HEK293 (cell line): ENCODE measurements at regions not wholly inside any gene's neighbourhood (a gene's known extent, or its start where the extent isn't known, plus 50 kb on each side); places are given as distances from the start of the nearest gene placed in this dataset.

Source experiments
- SALL2 ChIP-seq: fragments of 450-650 bp; formaldehyde crosslinking; IDR thresholded peaks from 2 replicates; pipeline ENCODE4 v1.5.0; 2017; ENCODE audit warnings: missing biosample characterization, mild to moderate bottlenecking, missing genetic modification characterization, borderline replicate concordance
- ZNF132 ChIP-seq: fragments of 450-650 bp; formaldehyde crosslinking; IDR thresholded peaks from 2 replicates; pipeline ENCODE4 v1.5.1; 2017; ENCODE audit warnings: missing biosample characterization, missing genetic modification characterization, borderline replicate concordance
- ZNF48 ChIP-seq: fragments of 450-650 bp; formaldehyde crosslinking; IDR thresholded peaks from 2 replicates; pipeline ENCODE4 v1.5.1; 2016; ENCODE audit warnings: missing biosample characterization, missing genetic modification characterization
- ZNF776 ChIP-seq: fragments of 450-650 bp; formaldehyde crosslinking; IDR thresholded peaks from 2 replicates; pipeline ENCODE4 v1.5.0; 2017; ENCODE audit warnings: missing biosample characterization, missing genetic modification characterization, borderline replicate concordance
- TF ChIP-seq, protein P1 (sequence below): fragments of 450-650 bp; formaldehyde crosslinking; IDR thresholded peaks from 2 replicates; pipeline ENCODE4 v1.5.1; 2016; ENCODE audit warnings: missing biosample characterization, missing genetic modification characterization
- TF ChIP-seq, protein P2 (sequence below): fragments of 450-650 bp; formaldehyde crosslinking; conservative IDR thresholded peaks from 2 replicates; pipeline ENCODE4 v1.5.1; 2016; ENCODE audit warnings: low read depth, missing biosample characterization, missing genetic modification characterization
- TF ChIP-seq, protein P3 (sequence below): fragments of 450-650 bp; formaldehyde crosslinking; IDR thresholded peaks from 2 replicates; pipeline ENCODE4 v1.5.1; 2016; ENCODE audit warnings: missing biosample characterization, missing genetic modification characterization

DNA sequence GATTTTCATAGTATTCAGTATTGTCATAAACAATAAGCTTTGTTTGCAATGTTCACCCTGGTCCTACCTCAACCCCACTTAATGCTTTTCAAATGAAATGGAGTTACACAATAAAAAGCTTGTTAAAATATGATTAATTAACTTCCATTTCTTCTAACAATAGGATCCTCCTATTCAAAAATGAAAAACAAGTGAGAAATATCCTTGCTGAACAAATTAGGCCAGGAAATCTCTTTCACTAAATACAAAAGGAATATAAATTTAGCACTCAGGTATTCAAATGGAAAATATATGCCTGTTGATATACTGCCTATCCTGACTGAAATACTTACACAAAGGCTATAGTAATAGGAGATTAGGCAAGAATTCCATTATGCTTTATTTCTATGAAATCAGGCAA lies 323.4 kb upstream of the GRM3 start:
- no peak for TF ChIP-seq ZNF132 (tag by site-specific recombination)
- TF ChIP-seq, protein P1, sequence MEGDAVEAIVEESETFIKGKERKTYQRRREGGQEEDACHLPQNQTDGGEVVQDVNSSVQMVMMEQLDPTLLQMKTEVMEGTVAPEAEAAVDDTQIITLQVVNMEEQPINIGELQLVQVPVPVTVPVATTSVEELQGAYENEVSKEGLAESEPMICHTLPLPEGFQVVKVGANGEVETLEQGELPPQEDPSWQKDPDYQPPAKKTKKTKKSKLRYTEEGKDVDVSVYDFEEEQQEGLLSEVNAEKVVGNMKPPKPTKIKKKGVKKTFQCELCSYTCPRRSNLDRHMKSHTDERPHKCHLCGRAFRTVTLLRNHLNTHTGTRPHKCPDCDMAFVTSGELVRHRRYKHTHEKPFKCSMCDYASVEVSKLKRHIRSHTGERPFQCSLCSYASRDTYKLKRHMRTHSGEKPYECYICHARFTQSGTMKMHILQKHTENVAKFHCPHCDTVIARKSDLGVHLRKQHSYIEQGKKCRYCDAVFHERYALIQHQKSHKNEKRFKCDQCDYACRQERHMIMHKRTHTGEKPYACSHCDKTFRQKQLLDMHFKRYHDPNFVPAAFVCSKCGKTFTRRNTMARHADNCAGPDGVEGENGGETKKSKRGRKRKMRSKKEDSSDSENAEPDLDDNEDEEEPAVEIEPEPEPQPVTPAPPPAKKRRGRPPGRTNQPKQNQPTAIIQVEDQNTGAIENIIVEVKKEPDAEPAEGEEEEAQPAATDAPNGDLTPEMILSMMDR (tag by site-specific recombination) = no peak
- TF ChIP-seq, protein P2, sequence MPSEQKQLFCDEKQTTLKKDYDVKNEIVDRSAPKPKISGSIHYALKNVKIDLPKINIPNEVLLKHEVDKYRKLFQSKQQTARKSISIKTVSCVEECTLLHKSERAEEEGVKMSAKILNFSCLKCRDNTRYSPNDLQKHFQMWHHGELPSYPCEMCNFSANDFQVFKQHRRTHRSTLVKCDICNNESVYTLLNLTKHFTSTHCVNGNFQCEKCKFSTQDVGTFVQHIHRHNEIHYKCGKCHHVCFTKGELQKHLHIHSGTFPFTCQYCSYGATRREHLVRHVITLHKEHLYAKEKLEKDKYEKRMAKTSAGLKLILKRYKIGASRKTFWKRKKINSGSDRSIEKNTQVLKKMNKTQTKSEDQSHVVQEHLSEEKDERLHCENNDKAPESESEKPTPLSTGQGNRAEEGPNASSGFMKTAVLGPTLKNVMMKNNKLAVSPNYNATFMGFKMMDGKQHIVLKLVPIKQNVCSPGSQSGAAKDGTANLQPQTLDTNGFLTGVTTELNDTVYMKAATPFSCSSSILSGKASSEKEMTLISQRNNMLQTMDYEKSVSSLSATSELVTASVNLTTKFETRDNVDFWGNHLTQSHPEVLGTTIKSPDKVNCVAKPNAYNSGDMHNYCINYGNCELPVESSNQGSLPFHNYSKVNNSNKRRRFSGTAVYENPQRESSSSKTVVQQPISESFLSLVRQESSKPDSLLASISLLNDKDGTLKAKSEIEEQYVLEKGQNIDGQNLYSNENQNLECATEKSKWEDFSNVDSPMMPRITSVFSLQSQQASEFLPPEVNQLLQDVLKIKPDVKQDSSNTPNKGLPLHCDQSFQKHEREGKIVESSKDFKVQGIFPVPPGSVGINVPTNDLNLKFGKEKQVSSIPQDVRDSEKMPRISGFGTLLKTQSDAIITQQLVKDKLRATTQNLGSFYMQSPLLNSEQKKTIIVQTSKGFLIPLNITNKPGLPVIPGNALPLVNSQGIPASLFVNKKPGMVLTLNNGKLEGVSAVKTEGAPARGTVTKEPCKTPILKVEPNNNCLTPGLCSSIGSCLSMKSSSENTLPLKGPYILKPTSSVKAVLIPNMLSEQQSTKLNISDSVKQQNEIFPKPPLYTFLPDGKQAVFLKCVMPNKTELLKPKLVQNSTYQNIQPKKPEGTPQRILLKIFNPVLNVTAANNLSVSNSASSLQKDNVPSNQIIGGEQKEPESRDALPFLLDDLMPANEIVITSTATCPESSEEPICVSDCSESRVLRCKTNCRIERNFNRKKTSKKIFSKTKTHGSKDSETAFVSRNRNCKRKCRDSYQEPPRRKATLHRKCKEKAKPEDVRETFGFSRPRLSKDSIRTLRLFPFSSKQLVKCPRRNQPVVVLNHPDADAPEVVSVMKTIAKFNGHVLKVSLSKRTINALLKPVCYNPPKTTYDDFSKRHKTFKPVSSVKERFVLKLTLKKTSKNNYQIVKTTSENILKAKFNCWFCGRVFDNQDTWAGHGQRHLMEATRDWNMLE (tag by site-specific recombination) = no peak
- TF ChIP-seq ZNF776 (tag by site-specific recombination) = no peak
- no peak for TF ChIP-seq ZNF48 (tag by site-specific recombination)
- TF ChIP-seq SALL2 (tag by site-specific recombination) = no peak
- TF ChIP-seq, protein P3, sequence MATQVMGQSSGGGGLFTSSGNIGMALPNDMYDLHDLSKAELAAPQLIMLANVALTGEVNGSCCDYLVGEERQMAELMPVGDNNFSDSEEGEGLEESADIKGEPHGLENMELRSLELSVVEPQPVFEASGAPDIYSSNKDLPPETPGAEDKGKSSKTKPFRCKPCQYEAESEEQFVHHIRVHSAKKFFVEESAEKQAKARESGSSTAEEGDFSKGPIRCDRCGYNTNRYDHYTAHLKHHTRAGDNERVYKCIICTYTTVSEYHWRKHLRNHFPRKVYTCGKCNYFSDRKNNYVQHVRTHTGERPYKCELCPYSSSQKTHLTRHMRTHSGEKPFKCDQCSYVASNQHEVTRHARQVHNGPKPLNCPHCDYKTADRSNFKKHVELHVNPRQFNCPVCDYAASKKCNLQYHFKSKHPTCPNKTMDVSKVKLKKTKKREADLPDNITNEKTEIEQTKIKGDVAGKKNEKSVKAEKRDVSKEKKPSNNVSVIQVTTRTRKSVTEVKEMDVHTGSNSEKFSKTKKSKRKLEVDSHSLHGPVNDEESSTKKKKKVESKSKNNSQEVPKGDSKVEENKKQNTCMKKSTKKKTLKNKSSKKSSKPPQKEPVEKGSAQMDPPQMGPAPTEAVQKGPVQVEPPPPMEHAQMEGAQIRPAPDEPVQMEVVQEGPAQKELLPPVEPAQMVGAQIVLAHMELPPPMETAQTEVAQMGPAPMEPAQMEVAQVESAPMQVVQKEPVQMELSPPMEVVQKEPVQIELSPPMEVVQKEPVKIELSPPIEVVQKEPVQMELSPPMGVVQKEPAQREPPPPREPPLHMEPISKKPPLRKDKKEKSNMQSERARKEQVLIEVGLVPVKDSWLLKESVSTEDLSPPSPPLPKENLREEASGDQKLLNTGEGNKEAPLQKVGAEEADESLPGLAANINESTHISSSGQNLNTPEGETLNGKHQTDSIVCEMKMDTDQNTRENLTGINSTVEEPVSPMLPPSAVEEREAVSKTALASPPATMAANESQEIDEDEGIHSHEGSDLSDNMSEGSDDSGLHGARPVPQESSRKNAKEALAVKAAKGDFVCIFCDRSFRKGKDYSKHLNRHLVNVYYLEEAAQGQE (tag by site-specific recombination) = no peak
